Epithelial cell of esophagus (primary cell): ENCODE measurements at regions not wholly inside any gene's neighbourhood (a gene's known extent, or its start where the extent isn't known, plus 50 kb on each side); places are given as distances from the start of the nearest gene placed in this dataset.

Source experiments
- DNase-seq: peaks from one replicate; pipeline ENCODE4 v3.0.0; 2010; ENCODE audit warnings: low read depth
- H3K4me3 ChIP-seq: 2 replicates; pipeline ENCODE4 v1.5.1; 2011; ENCODE audit warnings: mild to moderate bottlenecking, low read length, control low read depth
- CTCF ChIP-seq: IDR thresholded peaks from 2 replicates; pipeline ENCODE4 v1.5.1; 2011; ENCODE audit warnings: low read depth, mild to moderate bottlenecking, low read length, control low read depth, inconsistent platforms; ENCODE audit not compliant: insufficient read depth; ENCODE audit errors: missing control alignments

DNA sequence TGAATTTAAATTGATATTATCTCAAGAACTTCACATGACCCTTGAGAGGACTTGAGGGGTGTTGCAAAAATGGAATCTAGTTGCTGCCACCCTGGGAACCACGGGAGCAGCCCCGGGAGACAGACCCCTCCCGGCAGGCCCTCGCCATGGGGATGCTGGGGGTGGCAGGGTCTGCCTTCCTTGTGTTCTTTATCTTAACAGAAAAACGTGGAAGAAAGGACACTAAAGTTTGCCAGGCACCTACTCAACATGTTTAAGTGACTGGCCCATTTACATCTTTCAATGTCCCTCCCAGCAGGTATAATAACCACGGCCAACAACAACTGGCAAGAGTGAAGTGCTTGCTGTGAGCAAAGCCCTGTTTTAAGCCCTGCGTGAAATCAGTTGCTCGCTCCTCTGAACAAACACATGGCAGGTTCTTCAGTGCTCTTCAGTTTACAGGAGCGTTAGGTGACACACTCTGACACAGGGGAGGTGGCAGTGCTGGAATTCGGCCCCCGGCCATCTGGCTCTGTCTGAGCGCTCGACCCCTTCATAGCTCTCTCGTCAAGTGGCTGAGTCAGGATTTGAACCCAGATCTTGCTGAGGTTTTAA lies 112.5 kb downstream of the ASB7 start:
- DNase-seq: no peak
- H3K4me3 ChIP-seq: no peak overlapping the region
- no peak for TF ChIP-seq CTCF

- no peak for TF ChIP-seq CTCF
- DNase-seq: no peak
- no peak overlapping the region for H3K4me3 ChIP-seq
Measured at GRCh38 chr15:100715571-100716455, 113.4 kb downstream of the ASB7 start.

DNA sequence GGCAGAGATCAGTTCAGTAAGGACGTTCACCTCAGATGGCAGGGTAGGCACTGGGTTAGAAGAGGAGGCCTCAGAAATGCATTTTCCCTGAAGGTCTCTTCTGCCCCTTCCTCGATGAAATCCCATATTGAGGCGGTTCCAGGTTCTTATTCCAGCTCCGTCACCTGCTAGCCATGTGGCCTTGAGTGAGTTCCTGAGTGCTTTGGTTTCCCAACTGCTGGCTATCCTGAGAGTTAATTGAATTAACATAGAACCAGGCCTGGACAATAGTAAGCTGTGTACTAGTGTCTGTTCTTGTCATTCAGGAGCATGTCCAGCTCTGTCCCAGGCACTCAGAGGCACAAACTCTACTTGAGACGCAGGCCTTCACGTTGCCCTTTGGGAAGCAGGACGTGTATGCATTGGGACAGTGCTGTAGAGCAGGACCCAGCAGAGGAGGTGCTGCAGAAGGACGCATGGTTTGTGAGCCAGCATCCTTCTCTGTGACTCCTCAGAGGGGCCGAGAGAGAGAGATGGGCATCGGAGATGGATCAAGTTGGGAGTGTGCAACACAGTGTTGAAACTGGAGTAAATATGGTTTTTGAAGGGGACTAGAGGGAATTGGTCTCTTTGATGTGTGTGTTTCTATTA lies 114.2 kb downstream of the ASB7 start:
- no peak for TF ChIP-seq CTCF
- no peak for DNase-seq

DNA sequence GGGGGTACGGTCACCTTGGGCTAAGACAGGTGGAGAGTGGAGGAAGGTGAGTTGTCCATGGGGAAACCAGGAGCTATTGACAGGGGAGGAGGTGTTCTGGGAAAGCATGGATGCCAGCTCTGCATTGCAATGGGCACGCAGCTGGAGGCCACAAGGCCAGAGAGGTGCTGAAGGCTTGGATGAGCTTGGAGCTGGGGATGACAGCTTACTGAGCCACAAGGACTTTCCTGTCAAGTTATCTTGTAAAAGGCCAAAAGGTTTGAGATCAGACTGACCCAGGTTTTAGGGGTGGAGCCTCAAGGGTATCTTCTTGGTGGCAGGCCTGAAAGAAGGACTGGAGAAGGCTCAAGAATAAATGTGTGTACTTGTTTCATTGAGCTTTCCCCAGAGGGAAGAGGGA lies 115.2 kb downstream of the ASB7 start:
- no peak for DNase-seq
- no peak overlapping the region for H3K4me3 ChIP-seq
- TF ChIP-seq CTCF: no peak

More for the DNA sequence above, 114.2 kb downstream of the ASB7 start:
- no peak overlapping the region for H3K4me3 ChIP-seq

DNA sequence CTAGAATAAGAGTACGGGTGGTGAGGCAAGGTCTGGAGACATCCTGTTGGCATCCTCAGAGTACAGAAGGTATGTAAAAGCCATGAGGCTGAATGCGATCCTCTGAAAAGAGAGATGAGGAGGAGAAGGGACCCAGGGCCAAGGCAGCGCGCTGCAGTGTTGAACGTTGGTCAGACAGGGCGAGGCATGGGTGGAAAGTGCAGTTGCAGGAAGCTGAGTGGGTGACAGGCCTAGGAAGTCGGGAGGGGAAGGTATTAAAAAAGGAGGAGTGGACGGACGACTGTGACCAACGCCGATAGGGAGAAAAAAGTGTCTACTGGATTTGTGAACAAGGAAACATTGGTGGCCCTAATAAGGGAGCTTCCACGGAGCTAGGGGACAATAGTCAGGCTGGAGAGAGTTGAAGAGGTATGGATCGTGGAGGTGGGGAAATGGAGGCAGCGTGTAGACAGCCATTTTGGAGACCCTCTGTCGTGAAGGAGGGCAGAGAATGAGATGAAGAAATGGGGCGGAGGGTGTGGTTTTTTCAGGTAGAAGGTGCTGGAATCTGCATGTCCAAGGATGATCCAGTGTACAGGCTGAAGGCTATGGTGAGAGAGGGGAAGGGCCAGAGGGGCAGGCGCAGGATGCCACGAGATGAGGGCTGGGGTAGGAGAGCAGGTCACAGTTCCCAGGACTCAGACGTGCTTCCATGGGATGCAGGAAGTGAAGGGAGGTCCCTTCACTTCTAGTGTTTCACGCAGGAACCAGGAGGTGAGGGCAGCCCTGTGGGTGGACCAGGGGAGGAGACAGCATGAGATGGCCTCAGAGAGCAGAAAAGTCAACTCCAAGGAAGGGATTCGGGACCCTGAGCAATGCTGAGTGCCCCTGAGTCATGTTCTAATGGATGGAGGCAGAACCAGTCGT lies 115.9 kb downstream of the ASB7 start:
- no peak for TF ChIP-seq CTCF
- H3K4me3 ChIP-seq: no peak overlapping the region
- peak; percentile 19 for DNase-seq

- no peak overlapping the region for H3K4me3 ChIP-seq
- no peak for TF ChIP-seq CTCF
- no peak for DNase-seq
Measured at GRCh38 chr15:100720406-100720967, 118.1 kb downstream of the ASB7 start.
